HCT116 (cell line): ENCODE measurements at regions not wholly inside any gene's neighbourhood (a gene's known extent, or its start where the extent isn't known, plus 50 kb on each side); places are given as distances from the start of the nearest gene placed in this dataset.

Experiments used
- ATAC-seq: fragments of 200-7000 bp; cut with Tn5 transposase; 2 replicates; pipeline ENCODE4 v1.9.1; 2020; ENCODE audit warnings: mild to moderate bottlenecking, moderate library complexity
- BruUV-seq: library from RNA; stranded (reverse); fragments of 400-500 nt; replicated peaks from 2 replicates; lab custom pipeline; 2021; lab: Mats Ljungman, UMichigan
- CTCF ChIA-PET: fragments of 300-600 bp; sonication (Branson Sonifier 250); formaldehyde crosslinking; loops from one replicate; lab custom pipeline; 2021; ENCODE audit warnings: antibody characterized with exemption; lab: Charles Lee
- POLR2A ChIA-PET: fragments of 300-600, 350-600 bp; sonication (Branson Sonifier 250); formaldehyde crosslinking; loops from one replicate; lab custom pipeline; 2021; ENCODE audit warnings: antibody characterized with exemption; lab: Charles Lee
- RAD21 ChIA-PET, 2 experiments: fragments of 300-600 bp; sonication (Branson Sonifier 250); formaldehyde crosslinking; loops; one replicate each; lab custom pipeline; 2023; ENCODE audit warnings: low total read pairs in 2 of 2; ENCODE audit not compliant: uncharacterized antibody in 2 of 2, unreplicated experiment in 2 of 2, low non-redundant PET in 1 of 2; lab: Charles Lee
- DNase-seq: peaks from one replicate; pipeline ENCODE4 v3.0.0-alpha.2; 2010; ENCODE audit warnings: low read depth, low spot score
- H2AFZ ChIP-seq: fragments of 200-600 bp; shearing (Covaris generic), sonication (generic); 2 replicates; pipeline ENCODE4 v1.6.1; 2017; ENCODE audit warnings: low read depth, mixed run types, mixed read lengths, antibody characterized with exemption, low read length; ENCODE audit not compliant: poor library complexity, severe bottlenecking
- H3K27ac ChIP-seq: 2 replicates; pipeline ENCODE4 v1.5.1; 2012; ENCODE audit warnings: low read depth, low read length
- H3K27me3 ChIP-seq: fragments of 200-600 bp; sonication (generic); 2 replicates; pipeline ENCODE4 v1.6.1; 2016; ENCODE audit warnings: mixed run types, low read length, mixed read lengths; ENCODE audit not compliant: insufficient read depth
- H3K36me3 ChIP-seq, 2 experiments: fragments of 200-500 bp in 1 of 2; fragments of 200-600 bp in 1 of 2; sonication (Bioruptor generic) in 1 of 2; sonication (generic) in 1 of 2; 2 replicates each; pipeline versions ENCODE4 v1.5.1 to v1.6.1; 2014 to 2016; ENCODE audit warnings: low read length in 2 of 2, inconsistent platforms in 1 of 2, mixed read lengths in 1 of 2, mixed run types in 1 of 2; ENCODE audit not compliant: insufficient read depth in 2 of 2, control insufficient read depth in 1 of 2
- H3K4me1 ChIP-seq, 2 experiments: fragments of 200-600 bp in 1 of 2; sonication (generic) in 1 of 2; 2 replicates each; pipeline versions ENCODE4 v1.5.1 to v1.6.1; 2012 to 2017; ENCODE audit warnings: low read length in 2 of 2, inconsistent platforms in 1 of 2, mild to moderate bottlenecking in 1 of 2, mixed read lengths in 1 of 2, mixed run types in 1 of 2, moderate library complexity in 1 of 2; ENCODE audit not compliant: insufficient read depth in 2 of 2, control insufficient read depth in 1 of 2
- H3K4me2 ChIP-seq: fragments of 200-600 bp; sonication (generic); 2 replicates; pipeline ENCODE4 v1.6.1; 2017; ENCODE audit warnings: mixed run types, low read length, mixed read lengths
- H3K4me3 ChIP-seq, 2 experiments: fragments of 200-600 bp in 1 of 2; sonication (generic) in 1 of 2; replicated peaks in 1 of 2; 2 replicates each; pipeline ENCODE4 v1.5.1; 2011 to 2016; ENCODE audit warnings: low read length in 2 of 2, control low read depth in 1 of 2, low read depth in 1 of 2, mild to moderate bottlenecking in 1 of 2, mixed read lengths in 1 of 2, mixed run types in 1 of 2
- H3K79me2 ChIP-seq: fragments of 200-600 bp; sonication (generic); 2 replicates; pipeline ENCODE4 v1.6.1; 2017; ENCODE audit warnings: mild to moderate bottlenecking, mixed run types, low read length, moderate library complexity, mixed read lengths; ENCODE audit not compliant: insufficient read depth
- H3K9ac ChIP-seq: fragments of 200-600 bp; sonication (generic); 2 replicates; pipeline ENCODE4 v1.6.1; 2016; ENCODE audit warnings: low read length, mixed read lengths
- H3K9me2 ChIP-seq: fragments of 200-600 bp; sonication (generic), shearing (Covaris generic); 2 replicates; pipeline ENCODE4 v1.6.1; 2017; ENCODE audit warnings: mixed run types, mild to moderate bottlenecking, moderate library complexity; ENCODE audit not compliant: insufficient read depth
- H3K9me3 ChIP-seq, 2 experiments: fragments of 200-500 bp in 1 of 2; fragments of 200-600 bp in 1 of 2; sonication (Bioruptor generic) in 1 of 2; sonication (generic) in 1 of 2; 2 replicates each; pipeline ENCODE4 v1.6.1; 2014 to 2017; ENCODE audit warnings: low read length in 2 of 2, mixed read lengths in 2 of 2, inconsistent platforms in 1 of 2, low read depth in 1 of 2, mild to moderate bottlenecking in 1 of 2, mixed run types in 1 of 2, moderate library complexity in 1 of 2; ENCODE audit not compliant: control insufficient read depth in 1 of 2, insufficient read depth in 1 of 2
- H4K20me1 ChIP-seq: fragments of 200-600 bp; sonication (generic), shearing (Covaris generic); 2 replicates; pipeline ENCODE4 v1.6.1; 2017; ENCODE audit warnings: mixed run types, mild to moderate bottlenecking, moderate library complexity; ENCODE audit not compliant: insufficient read depth
- CBX3 ChIP-seq: IDR thresholded peaks from 2 replicates; pipeline ENCODE4 v1.6.1; 2012; ENCODE audit warnings: low read depth
- CEBPB ChIP-seq: IDR thresholded peaks from 2 replicates; pipeline ENCODE4 v1.6.1; 2012; ENCODE audit warnings: low read depth
- EGR1 ChIP-seq: IDR thresholded peaks from 2 replicates; pipeline ENCODE4 v1.6.1; 2012; ENCODE audit warnings: low read depth
- ELF1 ChIP-seq: IDR thresholded peaks from 2 replicates; pipeline ENCODE4 v1.6.1; 2012; ENCODE audit warnings: low read depth, borderline replicate concordance
- EZH2 ChIP-seq: fragments of 200-600 bp; sonication (generic); IDR thresholded peaks from 2 replicates; pipeline ENCODE4 v1.6.1; 2017; ENCODE audit warnings: antibody characterized with exemption, mixed run types
- EZH2phosphoT487 ChIP-seq: fragments of 200-600 bp; IDR thresholded peaks from 2 replicates; pipeline ENCODE4 v1.6.1; 2018; ENCODE audit warnings: antibody characterized with exemption, borderline replicate concordance
- FOSL1 ChIP-seq: IDR thresholded peaks from 2 replicates; pipeline ENCODE4 v1.6.1; 2012; ENCODE audit warnings: low read depth
- JUND ChIP-seq: IDR thresholded peaks from 2 replicates; pipeline ENCODE4 v1.6.1; 2012
- POLR2A ChIP-seq: IDR thresholded peaks from 2 replicates; pipeline ENCODE4 v1.7.0; 2011; ENCODE audit warnings: borderline replicate concordance; ENCODE audit not compliant: insufficient read depth, insufficient read length; ENCODE audit errors: extremely low read depth
- POLR2AphosphoS5 ChIP-seq: IDR thresholded peaks from 2 replicates; pipeline ENCODE4 v1.6.1; 2011; ENCODE audit warnings: mild to moderate bottlenecking, low read depth, low read length, moderate library complexity
- RAD21 ChIP-seq: IDR thresholded peaks from 2 replicates; pipeline ENCODE4 v1.6.1; 2012; ENCODE audit warnings: low read depth, mild to moderate bottlenecking
- SIN3A ChIP-seq: IDR thresholded peaks from 2 replicates; pipeline ENCODE4 v1.6.1; 2012; ENCODE audit warnings: low read depth
- SP1 ChIP-seq: IDR thresholded peaks from 2 replicates; pipeline ENCODE4 v1.6.1; 2012; ENCODE audit warnings: low read depth
- SRF ChIP-seq: IDR thresholded peaks from 2 replicates; pipeline ENCODE4 v1.6.1; 2012; ENCODE audit warnings: low read depth
- TCF7L2 ChIP-seq: IDR thresholded peaks from 2 replicates; pipeline ENCODE4 v1.7.0; 2011; ENCODE audit warnings: borderline replicate concordance, inconsistent platforms; ENCODE audit not compliant: insufficient read depth, insufficient read length; ENCODE audit errors: extremely low read depth
- YY1 ChIP-seq: IDR thresholded peaks from 2 replicates; pipeline ENCODE4 v1.6.1; 2011; ENCODE audit warnings: low read length, low read depth, moderate library complexity, mild to moderate bottlenecking; ENCODE audit not compliant: insufficient replicate concordance; ENCODE audit errors: extremely low read depth
- ZNF274 ChIP-seq: fragments of 200-500 bp; sonication (Bioruptor generic); IDR thresholded peaks from 2 replicates; pipeline ENCODE4 v1.6.1; 2014; ENCODE audit warnings: mild to moderate bottlenecking, low read depth, low read length, inconsistent platforms
- intact Hi-C: fragments of 100-400 bp; cut with micrococcal nuclease; formaldehyde crosslinking; loops from 2 replicates; pipeline ENCODE4 v1.10.0; 2022
- TF ChIP-seq, protein P1 (sequence below): IDR thresholded peaks from 2 replicates; pipeline ENCODE4 v1.6.1; 2012; ENCODE audit warnings: low read depth
- TF ChIP-seq, protein P2 (sequence below): IDR thresholded peaks from 2 replicates; pipeline ENCODE4 v1.6.1; 2011; ENCODE audit warnings: mild to moderate bottlenecking, low read length, moderate library complexity; ENCODE audit not compliant: insufficient replicate concordance; ENCODE audit errors: extremely low read depth
- TF ChIP-seq, protein P3 (sequence below): IDR thresholded peaks from 2 replicates; pipeline ENCODE4 v1.6.1; 2012
- TF ChIP-seq, protein P4 (sequence below), 3 experiments: fragments of 200-600 bp in 1 of 3; sonication (generic) in 1 of 3; IDR thresholded peaks in 2 of 3; conservative IDR thresholded peaks in 1 of 3; 2 replicates each; pipeline ENCODE4 v1.5.1; 2012 to 2017; ENCODE audit warnings: low read depth in 2 of 3, low read length in 2 of 3, antibody characterized with exemption in 1 of 3, borderline replicate concordance in 1 of 3, control low read depth in 1 of 3, mild to moderate bottlenecking in 1 of 3, mixed read lengths in 1 of 3, mixed run types in 1 of 3, moderate library complexity in 1 of 3; ENCODE audit not compliant: insufficient read depth in 1 of 3
- TF ChIP-seq, protein P5 (sequence below): IDR thresholded peaks from 2 replicates; pipeline ENCODE4 v1.6.1; 2012

DNA sequence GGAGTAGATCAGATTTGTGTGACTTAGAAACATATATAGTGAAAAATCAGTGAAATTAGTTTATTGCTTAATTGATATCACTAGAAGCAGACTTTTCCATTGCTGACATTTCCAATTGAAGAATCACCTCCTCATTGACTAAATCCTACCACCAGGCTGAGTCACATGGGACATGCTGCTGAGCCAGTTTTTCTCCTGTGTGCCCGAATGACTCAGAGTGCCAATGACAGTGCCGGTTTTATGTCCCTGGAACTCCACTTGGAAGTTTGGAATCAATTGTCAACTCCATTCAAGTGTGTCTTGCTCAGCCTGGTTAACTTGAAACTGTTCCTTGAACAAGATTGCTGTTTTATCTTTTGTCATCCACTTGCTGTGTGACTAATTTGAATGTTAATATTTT, 316.1 kb upstream of the PRDM1 start:
- ChIA-PET CTCF (no interaction called here), RAD21 (no interaction called here), POLR2A (no interaction called here)
- Histone ChIP-seq H3K36me3 (no peaks in the 10 kb centered on the region), H3K4me3 (no peak overlapping the region), H3K4me1 (peaks cover 10 to 24% of the 10 kb centered on the region in 2 experiments; a peak in 3 of 4 replicates), H4K20me1 (no peaks in the 10 kb centered on the region), H3K9me3 (no peaks in the 10 kb centered on the region), H3K27me3 (no peaks in the 10 kb centered on the region), H3K9me2 (no peaks in the 10 kb centered on the region), H3K79me2 (no peaks in the 10 kb centered on the region), H3K9ac (no peak overlapping the region), H3K27ac (no peak overlapping the region; the same call in 1 of the 2 replicates), H3K4me2 (peak overlapping the region; percentile 60), H2AFZ (peak overlapping the region; percentile 81)
- DNase-seq (peak; percentile 86), ATAC-seq (peak; percentile 98)
- no TSS peak for BruUV-seq
- intact Hi-C loops: no loop called here
- TF ChIP-seq EZH2 (no peak), FOSL1 (peak; percentile 95), SP1 (peak; percentile 93), SRF (peak; percentile 72), ZNF274 (no peak), RAD21 (peak; percentile 34), JUND (peak; percentile 92), POLR2A (no peak), EZH2phosphoT487 (no peak), CEBPB (peak; percentile 48; the same call in 1 of the 2 replicates), TCF7L2 (no peak), POLR2AphosphoS5 (peak; percentile 55; the same call in 1 of the 2 replicates), YY1 (no peak), SIN3A (peak; percentile 62), CBX3 (peak; percentile 96), ELF1 (no peak), EGR1 (no peak)
- TF ChIP-seq, protein P1, sequence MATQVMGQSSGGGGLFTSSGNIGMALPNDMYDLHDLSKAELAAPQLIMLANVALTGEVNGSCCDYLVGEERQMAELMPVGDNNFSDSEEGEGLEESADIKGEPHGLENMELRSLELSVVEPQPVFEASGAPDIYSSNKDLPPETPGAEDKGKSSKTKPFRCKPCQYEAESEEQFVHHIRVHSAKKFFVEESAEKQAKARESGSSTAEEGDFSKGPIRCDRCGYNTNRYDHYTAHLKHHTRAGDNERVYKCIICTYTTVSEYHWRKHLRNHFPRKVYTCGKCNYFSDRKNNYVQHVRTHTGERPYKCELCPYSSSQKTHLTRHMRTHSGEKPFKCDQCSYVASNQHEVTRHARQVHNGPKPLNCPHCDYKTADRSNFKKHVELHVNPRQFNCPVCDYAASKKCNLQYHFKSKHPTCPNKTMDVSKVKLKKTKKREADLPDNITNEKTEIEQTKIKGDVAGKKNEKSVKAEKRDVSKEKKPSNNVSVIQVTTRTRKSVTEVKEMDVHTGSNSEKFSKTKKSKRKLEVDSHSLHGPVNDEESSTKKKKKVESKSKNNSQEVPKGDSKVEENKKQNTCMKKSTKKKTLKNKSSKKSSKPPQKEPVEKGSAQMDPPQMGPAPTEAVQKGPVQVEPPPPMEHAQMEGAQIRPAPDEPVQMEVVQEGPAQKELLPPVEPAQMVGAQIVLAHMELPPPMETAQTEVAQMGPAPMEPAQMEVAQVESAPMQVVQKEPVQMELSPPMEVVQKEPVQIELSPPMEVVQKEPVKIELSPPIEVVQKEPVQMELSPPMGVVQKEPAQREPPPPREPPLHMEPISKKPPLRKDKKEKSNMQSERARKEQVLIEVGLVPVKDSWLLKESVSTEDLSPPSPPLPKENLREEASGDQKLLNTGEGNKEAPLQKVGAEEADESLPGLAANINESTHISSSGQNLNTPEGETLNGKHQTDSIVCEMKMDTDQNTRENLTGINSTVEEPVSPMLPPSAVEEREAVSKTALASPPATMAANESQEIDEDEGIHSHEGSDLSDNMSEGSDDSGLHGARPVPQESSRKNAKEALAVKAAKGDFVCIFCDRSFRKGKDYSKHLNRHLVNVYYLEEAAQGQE: no peak
- TF ChIP-seq, protein P2, sequence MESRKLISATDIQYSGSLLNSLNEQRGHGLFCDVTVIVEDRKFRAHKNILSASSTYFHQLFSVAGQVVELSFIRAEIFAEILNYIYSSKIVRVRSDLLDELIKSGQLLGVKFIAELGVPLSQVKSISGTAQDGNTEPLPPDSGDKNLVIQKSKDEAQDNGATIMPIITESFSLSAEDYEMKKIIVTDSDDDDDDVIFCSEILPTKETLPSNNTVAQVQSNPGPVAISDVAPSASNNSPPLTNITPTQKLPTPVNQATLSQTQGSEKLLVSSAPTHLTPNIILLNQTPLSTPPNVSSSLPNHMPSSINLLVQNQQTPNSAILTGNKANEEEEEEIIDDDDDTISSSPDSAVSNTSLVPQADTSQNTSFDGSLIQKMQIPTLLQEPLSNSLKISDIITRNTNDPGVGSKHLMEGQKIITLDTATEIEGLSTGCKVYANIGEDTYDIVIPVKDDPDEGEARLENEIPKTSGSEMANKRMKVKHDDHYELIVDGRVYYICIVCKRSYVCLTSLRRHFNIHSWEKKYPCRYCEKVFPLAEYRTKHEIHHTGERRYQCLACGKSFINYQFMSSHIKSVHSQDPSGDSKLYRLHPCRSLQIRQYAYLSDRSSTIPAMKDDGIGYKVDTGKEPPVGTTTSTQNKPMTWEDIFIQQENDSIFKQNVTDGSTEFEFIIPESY: no peak
- TF ChIP-seq, protein P3, sequence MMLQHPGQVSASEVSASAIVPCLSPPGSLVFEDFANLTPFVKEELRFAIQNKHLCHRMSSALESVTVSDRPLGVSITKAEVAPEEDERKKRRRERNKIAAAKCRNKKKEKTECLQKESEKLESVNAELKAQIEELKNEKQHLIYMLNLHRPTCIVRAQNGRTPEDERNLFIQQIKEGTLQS: peak; percentile 44
- TF ChIP-seq, protein P4, sequence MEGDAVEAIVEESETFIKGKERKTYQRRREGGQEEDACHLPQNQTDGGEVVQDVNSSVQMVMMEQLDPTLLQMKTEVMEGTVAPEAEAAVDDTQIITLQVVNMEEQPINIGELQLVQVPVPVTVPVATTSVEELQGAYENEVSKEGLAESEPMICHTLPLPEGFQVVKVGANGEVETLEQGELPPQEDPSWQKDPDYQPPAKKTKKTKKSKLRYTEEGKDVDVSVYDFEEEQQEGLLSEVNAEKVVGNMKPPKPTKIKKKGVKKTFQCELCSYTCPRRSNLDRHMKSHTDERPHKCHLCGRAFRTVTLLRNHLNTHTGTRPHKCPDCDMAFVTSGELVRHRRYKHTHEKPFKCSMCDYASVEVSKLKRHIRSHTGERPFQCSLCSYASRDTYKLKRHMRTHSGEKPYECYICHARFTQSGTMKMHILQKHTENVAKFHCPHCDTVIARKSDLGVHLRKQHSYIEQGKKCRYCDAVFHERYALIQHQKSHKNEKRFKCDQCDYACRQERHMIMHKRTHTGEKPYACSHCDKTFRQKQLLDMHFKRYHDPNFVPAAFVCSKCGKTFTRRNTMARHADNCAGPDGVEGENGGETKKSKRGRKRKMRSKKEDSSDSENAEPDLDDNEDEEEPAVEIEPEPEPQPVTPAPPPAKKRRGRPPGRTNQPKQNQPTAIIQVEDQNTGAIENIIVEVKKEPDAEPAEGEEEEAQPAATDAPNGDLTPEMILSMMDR (IDR thresholded peaks at IDR 0.05 in 2 of 3, conservative IDR thresholded peaks at IDR 0.05 in 1 of 3; ENCODE audit: borderline replicate concordance in 1 of 3, insufficient read depth in 1 of 3, low read depth in 2 of 3, low read length in 2 of 3): no peak; a peak in 1 of 6 replicates
- TF ChIP-seq, protein P5, sequence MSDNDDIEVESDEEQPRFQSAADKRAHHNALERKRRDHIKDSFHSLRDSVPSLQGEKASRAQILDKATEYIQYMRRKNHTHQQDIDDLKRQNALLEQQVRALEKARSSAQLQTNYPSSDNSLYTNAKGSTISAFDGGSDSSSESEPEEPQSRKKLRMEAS: peak; percentile 85
